Endothelial cell of umbilical vein (primary cell): ENCODE measurements at regions not wholly inside any gene's neighbourhood (a gene's known extent, or its start where the extent isn't known, plus 50 kb on each side); places are given as distances from the start of the nearest gene placed in this dataset.

ENCODE experiments used
- BruUV-seq: library from RNA; stranded (reverse); fragments of 400-500 nt; replicated peaks from 2 replicates; lab custom pipeline; 2021; lab: Mats Ljungman, UMichigan
- CTCF ChIA-PET: fragments of 300-600, 350-600 bp; sonication (Branson Sonifier 250); formaldehyde crosslinking; loops from one replicate; lab custom pipeline; 2021; ENCODE audit warnings: antibody characterized with exemption, inconsistent platforms; lab: Charles Lee
- POLR2A ChIA-PET: fragments of 300-600, 350-600 bp; sonication (Branson Sonifier 250); formaldehyde crosslinking; loops from one replicate; lab custom pipeline; 2021; ENCODE audit warnings: antibody characterized with exemption, inconsistent platforms; lab: Charles Lee
- DNase-seq: peaks from one replicate; pipeline ENCODE4 v3.0.0-alpha.2; 2011; ENCODE audit warnings: low read depth, low spot score
- FAIRE-seq: peaks from 2 replicates; lab custom pipeline; 2011; peaks lifted over from hg19 to GRCh38; lab: Jason Lieb, UNC
- H2AFZ ChIP-seq: 2 replicates; pipeline ENCODE4 v1.6.0; 2012; ENCODE audit warnings: low read depth, low read length, control low read depth, inconsistent platforms
- H3K27ac ChIP-seq: 2 replicates; pipeline ENCODE4 v1.5.1; 2011; ENCODE audit warnings: low read depth, mild to moderate bottlenecking, control low read depth, low read length, moderate library complexity; ENCODE audit not compliant: insufficient read depth
- H3K27me3 ChIP-seq, 2 experiments: 2 replicates each; pipeline versions ENCODE4 v1.6.0 to v1.6.1; 2011; ENCODE audit warnings: low read length in 2 of 2, mixed read lengths in 1 of 2; ENCODE audit not compliant: control insufficient read depth in 2 of 2, insufficient read depth in 2 of 2
- H3K36me3 ChIP-seq, 2 experiments: 2 replicates in 1 of 2; 3 replicates in 1 of 2; pipeline ENCODE4 v1.5.1; 2011; ENCODE audit warnings: low read length in 2 of 2, mild to moderate bottlenecking in 1 of 2, moderate library complexity in 1 of 2; ENCODE audit not compliant: control insufficient read depth in 2 of 2, insufficient read depth in 2 of 2; ENCODE audit errors: extremely low read depth in 1 of 2
- H3K4me1 ChIP-seq: 3 replicates; pipeline ENCODE4 v1.5.1; 2011; ENCODE audit warnings: mild to moderate bottlenecking, low read length; ENCODE audit not compliant: control insufficient read depth, insufficient read depth; ENCODE audit errors: extremely low read depth
- H3K4me2 ChIP-seq: 2 replicates; pipeline ENCODE4 v1.6.1; 2011; ENCODE audit warnings: low read length, control low read depth, mixed read lengths; ENCODE audit not compliant: insufficient read depth
- H3K4me3 ChIP-seq, 3 experiments: fragments of 200-600 bp in 1 of 3; sonication (generic), shearing (Covaris generic) in 1 of 3; replicated peaks in 1 of 3; 2 replicates each; pipeline ENCODE4 v1.5.1; 2011 to 2016; ENCODE audit warnings: control low read depth in 3 of 3, low read length in 3 of 3, mild to moderate bottlenecking in 2 of 3, inconsistent platforms in 1 of 3, low read depth in 1 of 3, moderate library complexity in 1 of 3; ENCODE audit not compliant: insufficient read depth in 1 of 3
- H3K79me2 ChIP-seq: 2 replicates; pipeline ENCODE4 v1.6.0; 2012; ENCODE audit warnings: low read length, inconsistent platforms; ENCODE audit not compliant: control insufficient read depth, insufficient read depth
- H3K9ac ChIP-seq: replicated peaks from 2 replicates; pipeline ENCODE3; 2011; ENCODE audit warnings: low read length, control low read depth; ENCODE audit not compliant: insufficient read depth; ENCODE audit errors: extremely low read depth
- H3K9me1 ChIP-seq: replicated peaks from 3 replicates; pipeline ENCODE4 v1.6.0; 2011; ENCODE audit warnings: mild to moderate bottlenecking, low read length; ENCODE audit not compliant: control insufficient read depth, insufficient read depth; ENCODE audit errors: extremely low read depth
- H3K9me3 ChIP-seq: replicated peaks from 2 replicates; pipeline ENCODE4 v1.5.1; 2012; ENCODE audit warnings: low read length, inconsistent platforms; ENCODE audit not compliant: control insufficient read depth, insufficient read depth
- H4K20me1 ChIP-seq: replicated peaks from 2 replicates; pipeline ENCODE3; 2011; ENCODE audit warnings: mild to moderate bottlenecking, low read length; ENCODE audit not compliant: control insufficient read depth, insufficient read depth; ENCODE audit errors: extremely low read depth
- EZH2 ChIP-seq: IDR thresholded peaks from 2 replicates; pipeline ENCODE4 v1.6.1; 2012; ENCODE audit warnings: borderline replicate concordance, low read depth, mild to moderate bottlenecking, moderate library complexity, low read length, inconsistent platforms; ENCODE audit not compliant: severe bottlenecking
- FOS ChIP-seq: IDR thresholded peaks from 2 replicates; pipeline ENCODE4 v1.6.1; 2011; ENCODE audit warnings: mild to moderate bottlenecking, low read length, moderate library complexity, borderline replicate concordance; ENCODE audit not compliant: insufficient read depth
- GATA2 ChIP-seq: IDR thresholded peaks from 2 replicates; pipeline ENCODE4 v1.7.0; 2011; ENCODE audit warnings: low read depth, mild to moderate bottlenecking, moderate library complexity, mixed read lengths, low read length; ENCODE audit not compliant: insufficient read length, insufficient read depth
- JUN ChIP-seq: IDR thresholded peaks from 2 replicates; pipeline ENCODE4 v1.6.1; 2011; ENCODE audit warnings: borderline replicate concordance, low read depth; ENCODE audit not compliant: insufficient read length, insufficient read depth
- MAX ChIP-seq: IDR thresholded peaks from 2 replicates; pipeline ENCODE4 v1.6.1; 2011; ENCODE audit not compliant: insufficient read depth, insufficient read length
- MYC ChIP-seq: IDR thresholded peaks from one replicate; pipeline ENCODE4 v1.6.1; 2011; ENCODE audit warnings: mild to moderate bottlenecking, low read depth, low read length
- POLR2A ChIP-seq: IDR thresholded peaks from 2 replicates; pipeline ENCODE4 v1.6.1; 2012; ENCODE audit warnings: low read depth, mild to moderate bottlenecking, control low read depth, low read length
- POLR2AphosphoS5 ChIP-seq: IDR thresholded peaks from 2 replicates; pipeline ENCODE4 v1.6.1; 2012; ENCODE audit warnings: low read depth, mild to moderate bottlenecking, control low read depth, low read length, moderate library complexity; ENCODE audit not compliant: insufficient read depth
- dilution Hi-C: fragments of 300-500 bp; cut with MboI; formaldehyde crosslinking; loops from one replicate; pipeline ENCODE4 v1.15.0; 2019; ENCODE audit warnings: low sequenced_read_pairs; ENCODE audit not compliant: extremely low pct_ligation_motif_present
- intact Hi-C: fragments of 100-400 bp; cut with micrococcal nuclease; formaldehyde crosslinking; loops from one replicate; pipeline ENCODE4 v1.10.0; 2022
- TF ChIP-seq, protein P1 (sequence below), 2 donors: IDR thresholded peaks; 1 replicate in 1 of 2; 2 replicates in 1 of 2; pipeline ENCODE4 v1.5.1; 2011; ENCODE audit warnings: low read length in 2 of 2, mild to moderate bottlenecking in 2 of 2, moderate library complexity in 2 of 2, control low read depth in 1 of 2, inconsistent platforms in 1 of 2, low read depth in 1 of 2; ENCODE audit not compliant: insufficient read depth in 1 of 2; ENCODE audit errors: extremely low read depth in 1 of 2

DNA sequence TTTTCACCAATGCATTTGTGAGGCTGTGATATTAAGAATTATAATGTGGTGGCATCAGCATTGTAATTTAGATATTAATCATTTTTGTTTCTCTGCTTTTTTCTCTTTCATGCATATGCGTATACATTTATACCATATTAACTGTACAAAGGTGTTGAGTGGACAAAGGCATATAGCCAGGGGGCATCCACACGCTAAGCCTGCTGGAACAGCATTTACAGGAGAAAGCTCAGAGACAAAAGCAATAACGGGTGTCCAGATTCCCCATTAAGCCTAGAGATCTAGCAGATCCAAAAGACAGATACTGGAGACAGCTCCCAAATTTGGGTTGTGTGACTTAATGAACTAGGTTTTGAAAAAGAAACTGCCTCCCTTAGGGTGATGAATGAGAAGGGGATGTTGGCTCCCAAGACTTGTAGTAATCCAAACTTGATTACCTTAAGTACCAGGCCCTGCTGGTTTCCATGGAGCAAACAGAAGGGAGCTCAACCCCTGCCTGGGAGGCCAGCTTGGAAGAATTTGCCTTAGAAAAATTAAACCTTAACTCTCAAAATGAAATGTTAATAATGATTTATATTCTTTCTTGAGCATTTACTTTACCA is 181.9 kb downstream of the SLC6A15 start:
- Histone ChIP-seq H4K20me1 (no peaks in the 10 kb centered on the region), H3K9ac (no peak overlapping the region), H3K4me3 (no peak overlapping the region), H3K36me3 (no peaks in the 10 kb centered on the region), H3K4me2 (no peak overlapping the region), H2AFZ (no peak overlapping the region), H3K27ac (no peak overlapping the region), H3K9me3 (no peaks in the 10 kb centered on the region), H3K79me2 (no peaks in the 10 kb centered on the region), H3K27me3 (no peaks in the 10 kb centered on the region), H3K9me1 (no peaks in the 10 kb centered on the region), H3K4me1 (no peaks in the 10 kb centered on the region)
- CTCF ChIA-PET, result interaction anchor here (0.8 kb wide), 1 partner anchor 8 kb away, joined by 3 read pairs; no protein-coding TSS in a partner anchor
- TF ChIP-seq MAX, result no peak
- no peak for TF ChIP-seq EZH2
- intact Hi-C loops, result no loop called here
- no peak for DNase-seq
- FAIRE-seq, result no peak
- POLR2A ChIA-PET, result no interaction called here
- no TSS peak for BruUV-seq
- dilution Hi-C loops, result no loop called here

DNA sequence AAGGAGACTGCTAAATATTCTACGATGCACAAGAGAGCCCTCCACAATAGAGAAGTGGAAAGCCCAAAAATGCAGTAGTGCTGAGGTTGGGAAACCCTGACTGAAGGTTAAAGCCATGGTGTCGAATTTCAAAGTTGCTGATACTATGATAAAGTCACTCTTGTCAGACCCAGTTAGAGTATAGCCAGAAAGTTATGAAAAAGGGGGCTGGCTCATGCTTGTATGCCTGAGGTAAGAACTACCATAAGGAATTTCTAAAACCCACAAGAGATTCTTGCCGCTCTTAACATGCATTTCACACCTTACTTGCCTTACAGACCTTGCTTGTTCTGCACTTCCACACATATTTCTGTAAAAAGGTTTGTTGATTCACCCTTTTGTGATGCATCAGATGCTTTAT is 184.6 kb downstream of the SLC6A15 start:
- no peaks in the 10 kb centered on the region for H3K36me3 ChIP-seq
- FAIRE-seq, result no peak
- no peaks in the 10 kb centered on the region for H3K9me3 ChIP-seq
- BruUV-seq, result no TSS peak
- H3K4me2 ChIP-seq, result no peak overlapping the region
- no peaks in the 10 kb centered on the region for H3K79me2 ChIP-seq
- no peaks in the 10 kb centered on the region for H3K9me1 ChIP-seq
- no peak overlapping the region for H3K9ac ChIP-seq
- no peak overlapping the region for H3K4me3 ChIP-seq
- no peaks in the 10 kb centered on the region for H3K27me3 ChIP-seq
- ChIA-PET CTCF (no interaction called here), POLR2A (no interaction called here)
- H3K27ac ChIP-seq, result no peak overlapping the region
- DNase-seq, result no peak
- no peaks in the 10 kb centered on the region for H4K20me1 ChIP-seq
- H2AFZ ChIP-seq, result no peak overlapping the region
- dilution Hi-C loops, result no loop called here
- TF ChIP-seq POLR2AphosphoS5, result no peak
- no peak for TF ChIP-seq GATA2
- no peak for TF ChIP-seq FOS
- no peak for TF ChIP-seq EZH2
- TF ChIP-seq, protein P1, sequence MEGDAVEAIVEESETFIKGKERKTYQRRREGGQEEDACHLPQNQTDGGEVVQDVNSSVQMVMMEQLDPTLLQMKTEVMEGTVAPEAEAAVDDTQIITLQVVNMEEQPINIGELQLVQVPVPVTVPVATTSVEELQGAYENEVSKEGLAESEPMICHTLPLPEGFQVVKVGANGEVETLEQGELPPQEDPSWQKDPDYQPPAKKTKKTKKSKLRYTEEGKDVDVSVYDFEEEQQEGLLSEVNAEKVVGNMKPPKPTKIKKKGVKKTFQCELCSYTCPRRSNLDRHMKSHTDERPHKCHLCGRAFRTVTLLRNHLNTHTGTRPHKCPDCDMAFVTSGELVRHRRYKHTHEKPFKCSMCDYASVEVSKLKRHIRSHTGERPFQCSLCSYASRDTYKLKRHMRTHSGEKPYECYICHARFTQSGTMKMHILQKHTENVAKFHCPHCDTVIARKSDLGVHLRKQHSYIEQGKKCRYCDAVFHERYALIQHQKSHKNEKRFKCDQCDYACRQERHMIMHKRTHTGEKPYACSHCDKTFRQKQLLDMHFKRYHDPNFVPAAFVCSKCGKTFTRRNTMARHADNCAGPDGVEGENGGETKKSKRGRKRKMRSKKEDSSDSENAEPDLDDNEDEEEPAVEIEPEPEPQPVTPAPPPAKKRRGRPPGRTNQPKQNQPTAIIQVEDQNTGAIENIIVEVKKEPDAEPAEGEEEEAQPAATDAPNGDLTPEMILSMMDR (IDR thresholded peaks at IDR 0.05; ENCODE audit: extremely low read depth in 1 of 2, insufficient read depth in 1 of 2, low read depth in 1 of 2, low read length in 2 of 2), result no peak
- TF ChIP-seq MAX, result no peak
- no peak for TF ChIP-seq JUN
- no peak for TF ChIP-seq MYC
- TF ChIP-seq POLR2A, result no peak
- intact Hi-C loops, result no loop called here
- H3K4me1 ChIP-seq, result no peaks in the 10 kb centered on the region
